ENCODE measurements at regions not wholly inside any gene's neighbourhood (a gene's known extent, or its start where the extent isn't known, plus 50 kb on each side); places are given as distances from the start of the nearest gene placed in this dataset.

- TF ChIP-seq GZF1 (CRISPR knock-in tag; IDR thresholded peaks at IDR 0.05), result no peak
- no peak for TF ChIP-seq FOXA1 (IDR thresholded peaks at IDR 0.05)
- no peak for TF ChIP-seq FOXA1 (CRISPR knock-in tag; IDR thresholded peaks at IDR 0.05)
- TF ChIP-seq PITX1 (CRISPR knock-in tag; IDR thresholded peaks at IDR 0.05), result no peak
- TF ChIP-seq ZNF451 (CRISPR knock-in tag; IDR thresholded peaks at IDR 0.05), result no peak
- no peak for TF ChIP-seq NR2C2 (CRISPR knock-in tag; IDR thresholded peaks at IDR 0.05; ENCODE audit: borderline replicate concordance)
- TF ChIP-seq ARNTL (CRISPR knock-in tag; IDR thresholded peaks at IDR 0.05), result no peak
- no peak for TF ChIP-seq ZFP36 (IDR thresholded peaks at IDR 0.05; ENCODE audit: borderline replicate concordance, low read depth, low read length, partially characterized antibody)
- no peak for TF ChIP-seq HMGA1 (CRISPR knock-in tag; conservative IDR thresholded peaks at IDR 0.05)
- no peak for TF ChIP-seq HNF4A (CRISPR knock-in tag; IDR thresholded peaks at IDR 0.05)
- no peak for TF ChIP-seq ARID5B (CRISPR knock-in tag; IDR thresholded peaks at IDR 0.05)
Observed at GRCh38 chr11:38593649-38594048, 1995.6 kb upstream of the RAG2 start (continued).

DNA sequence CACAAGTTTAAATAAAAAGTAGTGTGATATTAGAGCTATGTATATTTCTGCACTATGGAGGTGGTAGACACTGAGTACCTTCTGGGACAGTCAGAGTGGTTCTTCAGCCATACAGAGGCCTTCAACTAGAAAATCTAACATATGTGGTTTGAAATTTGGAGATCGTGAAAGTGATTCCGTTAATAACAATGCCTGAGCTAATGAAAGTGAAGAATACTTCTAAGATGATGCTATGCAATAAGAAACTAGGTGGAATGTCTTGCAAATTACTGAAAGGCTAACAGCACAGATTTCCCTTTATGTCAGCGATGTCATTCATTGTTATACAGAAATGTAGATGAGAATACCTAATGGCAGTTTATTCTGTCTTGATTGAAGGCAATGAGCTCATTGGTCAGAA is 1984.7 kb upstream of the RAG2 start:
- Histone ChIP-seq H4K20me1 (ENCODE audit: insufficient read depth, low read length) (no peaks in the 10 kb centered on the region), H3K27me3 (ENCODE audit: control insufficient read depth in 1 of 2, insufficient read depth in 2 of 2, low read length in 2 of 2) (no peaks in the 10 kb centered on the region), H3K4me3 (replicated peaks in 1 of 3; ENCODE audit: insufficient read depth in 1 of 3, low read depth in 2 of 3, low read length in 3 of 3) (no peak overlapping the region), H3K36me3 (replicated peaks in 1 of 2; ENCODE audit: control insufficient read depth in 1 of 2, insufficient read depth in 2 of 2, low read length in 2 of 2) (no peaks in the 10 kb centered on the region), H3K9me3 (ENCODE audit: low read length) (peaks cover 50% of the 10 kb centered on the region), H3K27ac (ENCODE audit: extremely low read length, insufficient read depth, low read length) (no peak overlapping the region), H2AFZ (ENCODE audit: low read length) (no peak overlapping the region), H3K4me1 (ENCODE audit: insufficient read depth, low read length) (no peaks in the 10 kb centered on the region), H3K79me2 (ENCODE audit: insufficient read depth, low read length) (no peaks in the 10 kb centered on the region), H3K4me2 (ENCODE audit: low read depth, low read length) (no peak overlapping the region), H3K9ac (ENCODE audit: insufficient read depth, low read depth, low read length) (no peak overlapping the region)
- 3% methylated on average over 3 of the region's 3 CpGs for WGBS (ENCODE audit: low lambda C conversion rate)
- no TSS peak for BruUV-seq (replicated peaks)
- in situ Hi-C loops (cut with HindIII; ENCODE audit: extremely low pct_ligation_motif_present, low pct_unique_long_range_greater_than_20kb) (no loop called here), intact Hi-C loops (cut with micrococcal nuclease; ENCODE audit: unreplicated experiment) (no loop called here)
- CTCF ChIA-PET (ENCODE audit: low intra/inter-chr PET ratio, low total read pairs), result no interaction called here
- DNase-seq (ENCODE audit: low spot score) (no peak), ATAC-seq (no peak), FAIRE-seq (no peak)
- POLR2A ChIA-PET, result no interaction called here
- TF ChIP-seq ARNT (IDR thresholded peaks at IDR 0.05) (no peak), ZNF18 (CRISPR knock-in tag; IDR thresholded peaks at IDR 0.05; ENCODE audit: insufficient replicate concordance) (no peak), TERF1 (CRISPR knock-in tag; IDR thresholded peaks at IDR 0.05) (no peak), KDM5A (IDR thresholded peaks at IDR 0.05; ENCODE audit: borderline replicate concordance, low read length) (no peak), ZNF704 (CRISPR knock-in tag; IDR thresholded peaks at IDR 0.05; ENCODE audit: borderline replicate concordance) (no peak), ZNF317 (CRISPR knock-in tag; IDR thresholded peaks at IDR 0.05) (no peak)

Measured in HepG2 (cell line).